BE2C (cell line): ENCODE measurements at regions not wholly inside any gene's neighbourhood (a gene's known extent, or its start where the extent isn't known, plus 50 kb on each side); places are given as distances from the start of the nearest gene placed in this dataset.

ENCODE experiments used
- DNase-seq: peaks from one replicate; pipeline ENCODE4 v3.0.0-alpha.2; 2020
- H3K27me3 ChIP-seq: fragments of 250-450 bp; sonication (Bioruptor Pico); 2 replicates; pipeline ENCODE4 v1.5.1; 2020; ENCODE audit warnings: mild to moderate bottlenecking
- H3K36me3 ChIP-seq: fragments of 250-450 bp; sonication (Bioruptor Pico); 2 replicates; pipeline ENCODE4 v1.5.1; 2020; ENCODE audit warnings: mild to moderate bottlenecking
- H3K4me1 ChIP-seq: fragments of 250-450 bp; sonication (Bioruptor Pico); 2 replicates; pipeline ENCODE4 v1.5.1; 2020
- H3K4me3 ChIP-seq: 2 replicates; pipeline ENCODE4 v1.5.1; 2011; ENCODE audit warnings: low read depth, low read length
- H3K9me3 ChIP-seq: fragments of 250-450 bp; sonication (Bioruptor Pico); 2 replicates; pipeline ENCODE4 v1.5.1; 2020
- TF ChIP-seq, protein P1 (sequence below): IDR thresholded peaks from 2 replicates; pipeline ENCODE4 v1.5.1; 2012; ENCODE audit warnings: mild to moderate bottlenecking, low read depth, low read length

DNA sequence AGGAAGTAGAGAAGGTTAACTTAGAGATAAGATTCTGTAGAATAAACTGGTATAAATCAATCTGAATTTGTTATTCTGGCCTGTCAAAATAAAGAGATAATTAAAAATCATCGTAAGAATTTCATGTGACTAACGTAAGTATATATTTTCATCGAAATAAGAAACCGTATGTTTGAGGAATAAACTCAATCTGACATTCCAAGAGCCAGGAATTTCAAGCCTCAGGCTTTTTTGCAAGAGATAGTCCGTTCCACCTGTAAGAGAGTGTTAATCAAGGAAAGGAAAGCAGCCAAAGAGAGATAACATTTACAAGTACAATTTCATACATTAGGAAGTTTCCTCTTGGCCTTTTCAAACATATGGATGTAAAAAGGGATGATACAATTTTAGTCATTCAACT is 701.5 kb downstream of the CBLN2 start:
- Histone ChIP-seq H3K27me3 (no peaks in the 10 kb centered on the region), H3K4me3 (no peak overlapping the region)

DNA sequence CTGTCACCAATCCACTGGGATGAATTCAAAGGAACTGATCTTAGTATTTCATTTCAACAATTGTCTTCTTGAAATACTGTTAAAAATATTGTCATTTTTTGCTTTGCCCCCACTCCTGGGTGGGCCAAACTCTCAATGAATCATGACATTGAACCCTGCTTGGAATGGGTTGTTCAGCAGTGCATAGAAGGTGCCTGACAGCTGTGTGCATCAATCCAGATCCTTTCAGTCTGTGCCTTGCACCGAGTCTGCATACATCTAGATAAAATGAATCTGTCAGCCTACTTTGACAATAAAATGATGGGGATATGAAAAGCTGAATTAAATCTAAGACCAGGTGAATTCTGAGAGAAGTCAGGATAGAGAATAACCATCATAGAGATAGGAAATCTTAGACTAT is 706.6 kb downstream of the CBLN2 start:
- TF ChIP-seq, protein P1, sequence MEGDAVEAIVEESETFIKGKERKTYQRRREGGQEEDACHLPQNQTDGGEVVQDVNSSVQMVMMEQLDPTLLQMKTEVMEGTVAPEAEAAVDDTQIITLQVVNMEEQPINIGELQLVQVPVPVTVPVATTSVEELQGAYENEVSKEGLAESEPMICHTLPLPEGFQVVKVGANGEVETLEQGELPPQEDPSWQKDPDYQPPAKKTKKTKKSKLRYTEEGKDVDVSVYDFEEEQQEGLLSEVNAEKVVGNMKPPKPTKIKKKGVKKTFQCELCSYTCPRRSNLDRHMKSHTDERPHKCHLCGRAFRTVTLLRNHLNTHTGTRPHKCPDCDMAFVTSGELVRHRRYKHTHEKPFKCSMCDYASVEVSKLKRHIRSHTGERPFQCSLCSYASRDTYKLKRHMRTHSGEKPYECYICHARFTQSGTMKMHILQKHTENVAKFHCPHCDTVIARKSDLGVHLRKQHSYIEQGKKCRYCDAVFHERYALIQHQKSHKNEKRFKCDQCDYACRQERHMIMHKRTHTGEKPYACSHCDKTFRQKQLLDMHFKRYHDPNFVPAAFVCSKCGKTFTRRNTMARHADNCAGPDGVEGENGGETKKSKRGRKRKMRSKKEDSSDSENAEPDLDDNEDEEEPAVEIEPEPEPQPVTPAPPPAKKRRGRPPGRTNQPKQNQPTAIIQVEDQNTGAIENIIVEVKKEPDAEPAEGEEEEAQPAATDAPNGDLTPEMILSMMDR, result no peak
- no peak for DNase-seq
- no peaks in the 10 kb centered on the region for H3K4me1 ChIP-seq
- no peaks in the 10 kb centered on the region for H3K9me3 ChIP-seq
- no peaks in the 10 kb centered on the region for H3K27me3 ChIP-seq
- H3K4me3 ChIP-seq, result no peak overlapping the region
- no peaks in the 10 kb centered on the region for H3K36me3 ChIP-seq

More for the DNA sequence above, 701.5 kb downstream of the CBLN2 start:
- no peaks in the 10 kb centered on the region for H3K9me3 ChIP-seq
- TF ChIP-seq, protein P1, result no peak
- no peaks in the 10 kb centered on the region for H3K4me1 ChIP-seq
- H3K36me3 ChIP-seq, result no peaks in the 10 kb centered on the region
- no peak for DNase-seq

DNA sequence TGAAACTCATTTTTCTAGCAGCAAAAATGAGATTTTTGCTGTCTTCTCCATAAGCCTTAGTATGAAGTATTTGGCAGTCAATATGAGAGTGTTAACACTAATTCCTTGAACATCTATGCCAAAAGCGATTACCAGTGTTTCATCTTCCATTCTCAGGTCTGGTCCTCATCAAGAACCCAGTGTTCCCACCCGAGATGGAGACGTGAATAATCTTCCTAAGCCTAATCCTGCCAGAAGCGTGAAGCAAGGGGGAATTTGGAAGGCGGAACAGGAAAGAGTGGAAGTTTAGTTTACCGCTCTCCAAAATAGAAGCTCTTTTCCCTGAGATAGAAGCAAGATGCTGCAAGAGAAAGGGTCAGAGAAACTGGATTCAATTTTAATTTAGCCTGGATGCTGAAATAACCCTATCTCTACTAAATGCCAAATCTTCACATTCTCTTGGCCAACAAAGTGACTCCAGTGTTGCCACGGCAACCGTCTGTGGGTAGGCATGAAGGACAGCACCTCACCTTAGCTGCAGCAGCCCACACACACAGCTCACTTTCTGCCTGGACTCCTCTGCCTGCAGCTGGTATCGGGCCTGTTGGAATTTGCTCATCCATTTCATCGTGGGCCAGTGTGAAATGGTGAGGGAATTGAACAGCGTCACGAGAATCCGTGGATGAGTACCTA is 711.1 kb downstream of the CBLN2 start:
- DNase-seq, result no peak
- H3K9me3 ChIP-seq, result no peaks in the 10 kb centered on the region
- H3K27me3 ChIP-seq, result no peaks in the 10 kb centered on the region
- no peak overlapping the region for H3K4me3 ChIP-seq
- TF ChIP-seq, protein P1, result no peak
- H3K4me1 ChIP-seq, result no peaks in the 10 kb centered on the region
- H3K36me3 ChIP-seq, result no peaks in the 10 kb centered on the region

DNA sequence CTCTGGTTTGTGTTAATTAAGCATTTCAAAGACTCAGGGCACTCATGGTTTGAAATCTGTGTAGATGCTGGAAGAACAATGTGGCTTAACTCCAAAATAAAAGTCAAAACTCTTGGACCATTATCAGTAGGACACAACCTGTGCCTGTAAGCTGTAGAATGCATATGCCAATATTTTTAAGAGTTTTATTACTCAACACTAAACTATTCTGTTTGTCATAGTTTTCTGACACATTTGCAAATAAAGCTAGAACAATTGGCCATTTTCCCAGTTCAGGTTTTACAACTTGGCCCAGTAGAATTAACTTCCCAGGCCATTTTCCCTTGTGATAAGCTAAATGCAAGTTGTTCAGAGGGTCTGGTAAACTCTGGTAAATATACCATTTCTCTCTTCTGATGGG is 713.1 kb downstream of the CBLN2 start:
- TF ChIP-seq, protein P1, result no peak
- H3K4me1 ChIP-seq, result no peaks in the 10 kb centered on the region
- no peaks in the 10 kb centered on the region for H3K36me3 ChIP-seq
- DNase-seq, result no peak
- no peaks in the 10 kb centered on the region for H3K9me3 ChIP-seq
- no peaks in the 10 kb centered on the region for H3K27me3 ChIP-seq
- no peak overlapping the region for H3K4me3 ChIP-seq

DNA sequence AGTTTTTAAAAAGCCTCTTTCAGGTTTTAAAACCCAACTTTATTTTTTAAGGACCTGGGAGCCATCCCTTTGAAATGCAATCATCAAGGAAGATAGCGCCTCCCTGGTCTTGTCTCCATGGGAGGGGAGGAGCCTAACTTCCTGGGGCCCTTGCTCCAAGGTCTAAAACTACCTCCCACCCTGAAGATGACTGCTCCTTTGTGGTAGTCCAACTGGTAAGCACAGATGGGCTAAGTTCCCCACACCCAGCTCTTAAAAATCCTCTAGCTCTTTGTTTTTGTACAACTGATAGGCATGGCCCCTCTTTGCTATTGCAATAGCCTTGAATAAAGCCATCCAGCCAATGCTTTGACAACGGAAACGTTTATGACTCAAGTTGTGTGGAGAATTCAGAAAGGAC is 716.8 kb downstream of the CBLN2 start:
- H3K4me1 ChIP-seq, result no peaks in the 10 kb centered on the region
- H3K4me3 ChIP-seq, result no peak overlapping the region
- no peak for DNase-seq
- H3K27me3 ChIP-seq, result no peaks in the 10 kb centered on the region
- TF ChIP-seq, protein P1, result no peak
- H3K9me3 ChIP-seq, result no peaks in the 10 kb centered on the region
- H3K36me3 ChIP-seq, result no peaks in the 10 kb centered on the region

DNA sequence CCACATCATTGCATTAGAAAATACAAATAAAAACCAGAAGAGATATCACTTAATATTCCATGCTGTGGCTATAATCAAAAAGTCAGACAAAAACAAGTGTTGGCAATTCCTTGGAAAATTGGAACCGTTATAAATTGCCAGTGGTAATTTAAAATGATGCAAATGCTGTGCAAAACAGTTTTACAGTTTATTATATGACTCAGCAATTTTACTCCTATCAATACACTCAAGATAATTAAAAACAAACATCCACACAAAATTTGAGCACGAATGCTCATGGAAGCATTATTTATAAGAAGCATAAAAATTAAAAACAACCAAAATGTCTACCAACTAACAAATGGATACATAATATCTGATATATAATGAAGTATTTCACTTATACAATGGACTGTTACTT is 728.8 kb downstream of the CBLN2 start:
- Histone ChIP-seq H3K4me3 (no peak overlapping the region), H3K36me3 (no peaks in the 10 kb centered on the region), H3K4me1 (no peaks in the 10 kb centered on the region), H3K27me3 (no peaks in the 10 kb centered on the region), H3K9me3 (no peaks in the 10 kb centered on the region)
- TF ChIP-seq, protein P1, result no peak
- no peak for DNase-seq
